Spleen (tissue), 7 donors: ENCODE measurements at regions not wholly inside any gene's neighbourhood (a gene's known extent, or its start where the extent isn't known, plus 50 kb on each side); places are given as distances from the start of the nearest gene placed in this dataset.

Experiments
- CTCF ChIP-seq, 11 experiments: fragments of 200-600 bp in 7 of 11; fragments of 450-650 bp in 4 of 11; sonication (generic) in 4 of 11; IDR thresholded peaks in 8 of 11; conservative IDR thresholded peaks in 3 of 11; 1 replicate in 7 of 11; 2 replicates in 4 of 11; pipeline versions ENCODE4 v1.4.0 to v1.8.0; 2016 to 2021; ENCODE audit warnings: antibody characterized with exemption in 11 of 11, inconsistent platforms in 4 of 11, mild to moderate bottlenecking in 1 of 11
- POLR2A ChIP-seq, 3 donors: fragments of 450-650 bp; IDR thresholded peaks; one replicate each; pipeline ENCODE4 v1.5.1; 2017; ENCODE audit warnings: antibody characterized with exemption in 3 of 3, mild to moderate bottlenecking in 1 of 3
- POLR2AphosphoS5 ChIP-seq, 3 donors: sonication (generic); formaldehyde crosslinking; IDR thresholded peaks; one replicate each; pipeline ENCODE4 v1.5.1; 2017; ENCODE audit warnings: antibody characterized with exemption in 3 of 3
- donor health status: DM: no; HTN: no; CAD: no; lungs with moderate emphysema.
- donor health status: DM: no; HTN: no; CAD: no.
- donor health status: DM: no; HTN: no; CAD: no.

GRCh38 chr21:27837936-27838335, 871.0 kb upstream of the ADAMTS5 start:
- TF ChIP-seq CTCF (IDR thresholded peaks at IDR 0.05 in 8 of 11, conservative IDR thresholded peaks at IDR 0.05 in 3 of 11) (no peak), POLR2A (IDR thresholded peaks at IDR 0.05) (no peak), POLR2AphosphoS5 (IDR thresholded peaks at IDR 0.05) (no peak)
